T-helper 1 cell treated with Interleukin-12 subunit alpha and Interleukin-12 subunit beta and Interleukin-4 antibody, amounts not matched to agents 30 ng/mL and 1 ng/mL, for 36 hours (primary cell): ENCODE measurements at regions not wholly inside any gene's neighbourhood (a gene's known extent, or its start where the extent isn't known, plus 50 kb on each side); places are given as distances from the start of the nearest gene placed in this dataset.
"Not testable (repeated sequence)": the region's sequence is repeated elsewhere in the genome, so short reads cannot be mapped to it uniquely, and the experiment has no call there.

ENCODE experiments used
- intact Hi-C: fragments of 100-400 bp; cut with micrococcal nuclease; formaldehyde crosslinking; loops from one replicate; pipeline ENCODE4 v1.15.1; 2024

GRCh38 chr10:8407501-8408021, 353.1 kb downstream of the GATA3 start:
- intact Hi-C loops = loop anchor here (10.0 kb wide), 2 partner anchors 593 to 623 kb away; partner anchors contain the start of genes ATP5F1C, KIN and TAF3

- intact Hi-C loops = no loop called here
Observed at GRCh38 chr10:8410506-8410905, 356.0 kb downstream of the GATA3 start.

- intact Hi-C loops = no loop called here
Observed at GRCh38 chr10:8412541-8412940, 358.1 kb downstream of the GATA3 start.

GRCh38 chr10:8415029-8415428, 360.5 kb downstream of the GATA3 start:
- intact Hi-C loops = not testable (repeated sequence)

- intact Hi-C loops = loop anchor here (1.0 kb wide), 1 partner anchor 12 kb away; no protein-coding TSS in a partner anchor
Observed at GRCh38 chr10:8416192-8416701, 361.8 kb downstream of the GATA3 start.

- intact Hi-C loops = loop anchor here (1.0 kb wide), 1 partner anchor 12 kb away; no protein-coding TSS in a partner anchor
Observed at GRCh38 chr10:8416760-8417159, 362.3 kb downstream of the GATA3 start.

- intact Hi-C loops = no loop called here
Observed at GRCh38 chr10:8417631-8418030, 363.1 kb downstream of the GATA3 start.

GRCh38 chr10:8418631-8419030, 364.1 kb downstream of the GATA3 start:
- intact Hi-C loops = no loop called here

GRCh38 chr10:8420182-8420581, 365.7 kb downstream of the GATA3 start:
- intact Hi-C loops = no loop called here

- intact Hi-C loops = no loop called here
Observed at GRCh38 chr10:8424555-8425211, 370.2 kb downstream of the GATA3 start.

GRCh38 chr10:8428654-8429053, 374.2 kb downstream of the GATA3 start:
- intact Hi-C loops = no loop called here

- intact Hi-C loops = no loop called here
Observed at GRCh38 chr10:8430321-8430720, 375.8 kb downstream of the GATA3 start.

GRCh38 chr10:8431511-8431910, 377.0 kb downstream of the GATA3 start:
- intact Hi-C loops = no loop called here

- intact Hi-C loops = no loop called here
Observed at GRCh38 chr10:8435186-8436055, 380.9 kb downstream of the GATA3 start.

GRCh38 chr10:8437896-8438295, 383.4 kb downstream of the GATA3 start:
- intact Hi-C loops = no loop called here

GRCh38 chr10:8438603-8439002, 384.1 kb downstream of the GATA3 start:
- intact Hi-C loops = no loop called here

- intact Hi-C loops = no loop called here
Observed at GRCh38 chr10:8439040-8439439, 384.6 kb downstream of the GATA3 start.

GRCh38 chr10:8444630-8445029, 390.1 kb downstream of the GATA3 start:
- intact Hi-C loops = no loop called here

GRCh38 chr10:8445353-8445752, 390.9 kb downstream of the GATA3 start:
- intact Hi-C loops = no loop called here

GRCh38 chr10:8449909-8450308, 395.4 kb downstream of the GATA3 start:
- intact Hi-C loops = no loop called here

- intact Hi-C loops = no loop called here
Observed at GRCh38 chr10:8453587-8453986, 399.1 kb downstream of the GATA3 start.

- intact Hi-C loops = no loop called here
Observed at GRCh38 chr10:8454357-8454756, 399.9 kb downstream of the GATA3 start.
